HG03521 (cell line): ENCODE measurements at regions not wholly inside any gene's neighbourhood (a gene's known extent, or its start where the extent isn't known, plus 50 kb on each side); places are given as distances from the start of the nearest gene placed in this dataset.

Source experiments
- ATAC-seq: cut with Tn5 transposase; IDR thresholded peaks from one replicate; pipeline ENCODE4 v1.9.1; 2021; ENCODE audit warnings: mild to moderate bottlenecking, moderate library complexity; ENCODE audit not compliant: unreplicated experiment

GRCh38 chr3:30069056-30069455, 537.3 kb upstream of the TGFBR2 start:
- no peak for ATAC-seq

DNA sequence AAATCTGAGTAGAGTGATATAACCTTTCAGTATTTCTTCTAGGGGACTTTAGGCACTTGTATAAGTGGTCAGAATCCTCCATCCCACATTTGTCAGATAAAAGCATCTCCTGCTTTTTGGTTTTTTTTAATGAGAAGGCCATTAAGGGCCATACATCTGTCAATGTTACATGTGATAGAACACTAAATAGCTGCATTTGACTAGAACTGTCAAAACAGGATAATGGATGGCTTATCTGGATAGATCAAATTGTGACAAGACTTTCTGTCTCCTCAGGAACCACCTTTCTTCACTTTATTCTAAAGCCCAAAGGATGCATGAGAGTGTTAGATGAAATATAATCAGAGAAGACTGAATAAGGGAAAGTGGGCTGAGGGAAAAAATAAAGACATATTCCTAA, 533.4 kb upstream of the TGFBR2 start:
- ATAC-seq = no peak

GRCh38 chr3:30073622-30074021, 532.8 kb upstream of the TGFBR2 start:
- no peak for ATAC-seq

DNA sequence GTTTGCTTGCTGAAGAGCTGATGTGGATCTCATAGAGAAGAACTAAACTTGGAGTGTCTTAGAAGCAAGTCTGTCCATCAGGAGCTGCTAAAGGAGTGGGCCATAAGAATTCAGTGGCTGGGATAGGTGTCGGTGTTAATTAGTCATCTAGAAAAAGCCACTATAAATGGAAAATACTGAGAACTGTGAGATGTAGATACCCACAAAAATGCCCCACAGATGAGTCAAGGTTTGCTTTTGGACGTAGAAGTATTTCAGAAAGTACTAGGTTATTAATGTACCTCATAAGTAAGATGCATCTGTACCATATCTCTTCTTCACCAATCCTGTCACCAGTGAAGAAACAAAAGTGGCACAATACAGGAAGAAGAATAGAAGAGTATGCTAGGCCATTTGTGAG, 530.9 kb upstream of the TGFBR2 start:
- no peak for ATAC-seq

GRCh38 chr3:30076899-30077298, 529.5 kb upstream of the TGFBR2 start:
- ATAC-seq = no peak

DNA sequence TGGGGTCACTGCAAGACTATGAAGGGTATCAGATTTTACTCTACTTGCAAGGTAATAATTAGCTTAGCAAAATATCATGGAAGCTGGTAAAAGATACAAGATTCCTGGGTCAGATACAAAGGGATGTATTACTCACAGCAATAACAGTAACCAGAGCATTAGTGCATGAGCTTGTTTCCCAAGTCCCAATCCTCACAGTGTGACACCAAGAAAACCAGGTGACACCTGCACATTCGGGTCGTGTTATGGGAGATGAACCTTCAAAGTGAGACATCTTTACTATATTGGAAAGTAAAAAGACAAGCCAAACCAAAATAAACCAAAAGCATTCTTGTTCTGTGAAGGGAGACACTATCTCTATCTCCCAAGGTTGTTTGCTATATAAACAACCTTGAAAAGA, 528.7 kb upstream of the TGFBR2 start:
- no peak for ATAC-seq

- no peak for ATAC-seq
Measured at GRCh38 chr3:30078736-30079135, 527.7 kb upstream of the TGFBR2 start.

DNA sequence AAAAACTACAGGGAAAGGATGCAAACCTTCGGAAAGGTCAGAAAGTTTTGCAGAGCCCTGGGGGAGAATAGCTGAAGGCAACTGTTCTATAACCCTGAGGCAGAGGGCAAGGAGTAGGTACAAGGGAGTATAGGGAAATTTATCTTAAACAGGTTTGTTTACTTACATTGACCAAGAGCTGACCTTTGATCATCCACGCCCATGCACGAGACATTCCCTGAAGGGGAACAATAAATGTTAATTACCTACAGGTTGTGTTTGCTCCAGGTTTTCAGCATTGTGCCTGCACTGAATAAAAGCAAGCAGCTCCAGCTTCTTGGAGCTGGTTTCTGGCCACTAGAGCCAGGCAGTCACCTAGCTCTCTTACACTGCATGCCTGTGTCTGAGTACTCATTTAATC, 524.5 kb upstream of the TGFBR2 start:
- no peak for ATAC-seq

- ATAC-seq = no peak
Measured at GRCh38 chr3:30082652-30083051, 523.7 kb upstream of the TGFBR2 start.

DNA sequence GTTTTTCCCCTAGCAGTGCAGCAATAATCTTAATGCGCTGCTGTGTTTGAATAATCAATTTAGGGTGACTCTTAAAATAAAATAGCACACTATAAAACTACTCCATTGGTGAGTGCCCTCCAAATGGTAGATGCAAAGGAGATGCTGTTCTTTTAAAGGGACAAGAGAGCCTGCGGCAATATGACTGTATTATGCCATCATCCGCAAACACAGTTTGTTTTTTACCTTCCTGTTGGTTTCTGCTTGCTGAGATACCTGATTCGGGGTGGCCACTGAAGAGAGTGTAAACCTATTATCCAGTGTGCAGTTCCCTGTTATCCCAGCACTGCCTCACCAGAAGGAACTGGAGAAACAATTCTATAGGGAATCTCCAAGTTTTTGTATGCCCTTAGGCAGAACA, 523.1 kb upstream of the TGFBR2 start:
- no peak for ATAC-seq

DNA sequence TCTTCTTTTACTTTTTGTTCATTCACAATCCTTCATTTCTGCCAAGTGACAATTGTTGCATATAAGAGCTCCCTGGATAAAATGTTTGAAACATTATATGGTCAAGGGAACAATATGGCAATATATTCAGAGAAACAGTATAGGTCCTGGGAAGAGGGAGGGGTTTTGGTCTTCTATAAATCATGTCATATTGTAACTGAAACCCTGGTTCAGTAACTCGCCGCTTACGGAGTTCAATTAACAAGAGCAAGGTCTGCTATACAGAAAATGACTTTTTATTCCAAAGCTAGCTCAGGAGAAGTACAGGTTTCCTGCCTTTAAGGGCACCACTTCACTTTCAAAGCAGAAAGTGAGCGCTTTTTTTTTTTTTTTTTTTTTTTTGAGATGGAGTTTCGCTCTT, 522.1 kb upstream of the TGFBR2 start:
- no peak for ATAC-seq

GRCh38 chr3:30084971-30085403, 521.4 kb upstream of the TGFBR2 start:
- ATAC-seq = no peak

DNA sequence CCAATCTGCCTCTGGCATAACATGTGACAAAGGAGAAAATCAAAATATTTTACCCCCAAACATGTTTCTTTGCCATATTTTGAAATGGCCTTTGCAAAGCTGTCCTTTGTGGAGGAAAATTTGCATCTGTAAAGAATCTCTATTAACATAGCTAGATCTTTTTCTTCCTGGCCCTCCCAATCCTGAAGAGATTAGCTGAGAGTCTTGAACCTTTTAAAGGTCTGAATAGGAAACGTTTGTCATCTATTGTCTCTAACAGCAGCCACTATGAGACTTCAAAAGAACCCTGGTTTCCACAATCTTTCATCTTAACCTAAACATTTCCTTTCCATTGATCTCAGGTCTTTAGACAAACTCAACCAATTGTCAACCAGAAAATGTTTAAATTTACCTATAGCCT, 520.9 kb upstream of the TGFBR2 start:
- no peak for ATAC-seq

GRCh38 chr3:30091686-30092085, 514.7 kb upstream of the TGFBR2 start:
- ATAC-seq = no peak

GRCh38 chr3:30097022-30097650, 509.3 kb upstream of the TGFBR2 start:
- ATAC-seq = no peak

- ATAC-seq = no peak
Measured at GRCh38 chr3:30098243-30098642, 508.2 kb upstream of the TGFBR2 start.

DNA sequence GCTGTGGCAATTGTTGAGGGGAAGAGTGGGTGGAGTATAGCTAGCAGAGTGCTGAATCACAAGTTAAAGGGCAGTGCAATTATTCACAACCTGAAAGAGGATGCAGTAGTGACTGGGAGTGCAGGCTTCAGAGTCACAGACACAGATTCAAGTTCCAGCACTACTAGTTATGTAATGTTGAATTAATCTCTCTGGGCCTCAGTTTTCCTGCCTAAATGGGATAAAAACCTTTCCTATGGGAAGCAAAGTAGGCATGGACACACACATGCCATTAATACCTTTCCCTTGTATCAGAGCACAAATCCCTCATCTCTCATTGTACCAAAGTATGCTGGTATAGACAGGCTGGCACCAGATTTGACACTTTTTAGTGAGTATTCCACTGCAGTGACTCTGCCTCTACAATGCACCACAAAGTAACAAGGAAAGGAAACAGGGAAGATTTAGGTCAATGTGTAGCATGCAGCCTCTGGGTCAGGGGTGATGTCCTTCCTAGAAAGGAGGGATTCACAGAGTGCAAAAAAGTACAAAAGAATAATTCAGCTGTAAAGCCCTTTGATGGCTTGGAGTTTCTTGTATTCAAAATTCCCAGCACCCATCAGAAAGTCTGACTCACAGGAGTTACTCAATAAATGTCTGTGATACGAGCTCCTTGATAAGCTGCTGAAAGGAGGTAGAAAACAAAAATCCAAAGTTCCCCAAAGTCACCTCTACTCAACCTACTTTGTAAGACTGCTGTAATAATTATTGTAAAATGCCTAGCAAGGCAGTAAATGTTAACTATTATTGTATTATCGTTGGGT, 507.5 kb upstream of the TGFBR2 start:
- ATAC-seq = no peak

DNA sequence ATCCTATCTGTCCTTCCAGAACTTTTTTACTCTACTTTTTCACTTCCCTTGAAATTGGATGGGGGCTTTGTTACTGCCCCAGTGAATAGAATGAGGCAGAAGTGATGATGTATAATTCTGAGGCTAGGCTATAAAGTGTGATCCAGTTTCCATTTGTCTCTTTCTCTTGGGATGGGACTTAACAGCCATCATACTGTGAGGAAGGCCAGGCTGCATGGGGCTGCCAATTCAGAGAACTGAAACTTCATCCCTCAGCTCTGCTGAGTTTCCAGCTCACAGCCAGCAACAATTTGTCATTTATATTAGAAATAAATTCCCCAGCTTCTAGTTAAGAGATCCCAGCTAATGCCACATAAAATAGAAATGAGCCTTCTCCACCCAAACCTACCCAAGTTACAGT, 504.0 kb upstream of the TGFBR2 start:
- no peak for ATAC-seq

GRCh38 chr3:30103186-30103585, 503.2 kb upstream of the TGFBR2 start:
- ATAC-seq = no peak

- ATAC-seq = no peak
Measured at GRCh38 chr3:30107531-30107930, 498.9 kb upstream of the TGFBR2 start.

DNA sequence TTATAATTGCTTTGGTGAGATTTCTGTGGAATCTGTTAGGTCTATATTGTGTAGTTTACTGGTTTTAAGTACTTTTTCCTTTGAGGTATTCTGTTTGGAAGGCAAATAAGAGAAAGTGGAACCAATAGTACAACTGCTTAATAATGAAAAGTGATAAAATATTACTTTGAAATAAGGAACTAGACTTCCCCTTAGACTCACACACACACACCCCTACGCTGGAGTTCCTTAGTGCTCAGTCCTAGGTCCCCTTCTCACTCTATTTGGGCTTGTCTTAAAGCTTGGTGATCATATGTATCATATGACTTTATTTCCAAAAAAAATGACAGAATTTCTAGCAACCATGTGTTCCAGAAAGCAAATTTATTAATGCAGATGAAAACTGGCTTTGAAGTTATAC, 494.0 kb upstream of the TGFBR2 start:
- no peak for ATAC-seq

GRCh38 chr3:30112902-30113484, 493.4 kb upstream of the TGFBR2 start:
- no peak for ATAC-seq
